Fibroblast of mammary gland (primary cell): ENCODE measurements at regions not wholly inside any gene's neighbourhood (a gene's known extent, or its start where the extent isn't known, plus 50 kb on each side); places are given as distances from the start of the nearest gene placed in this dataset.
"Not testable (repeated sequence)": the region's sequence is repeated elsewhere in the genome, so short reads cannot be mapped to it uniquely, and the experiment has no call there.

Source experiments
- DNase-seq: peaks from one replicate; pipeline ENCODE4 v3.0.0-alpha.2; 2010; ENCODE audit warnings: low read depth
- H3K4me3 ChIP-seq: 2 replicates; pipeline ENCODE4 v1.5.1; 2011; ENCODE audit warnings: low read depth, mild to moderate bottlenecking, low read length, moderate library complexity; ENCODE audit not compliant: control insufficient read depth
- CTCF ChIP-seq: conservative IDR thresholded peaks from 2 replicates; pipeline ENCODE4 v1.5.1; 2011; ENCODE audit warnings: low read depth, low read length, inconsistent platforms; ENCODE audit not compliant: control insufficient read depth, insufficient read depth

GRCh38 chr11:41795004-41795403, 335.6 kb upstream of the LRRC4C start:
- H3K4me3 ChIP-seq, result no peak overlapping the region
- DNase-seq, result no peak
- no peak for TF ChIP-seq CTCF

DNA sequence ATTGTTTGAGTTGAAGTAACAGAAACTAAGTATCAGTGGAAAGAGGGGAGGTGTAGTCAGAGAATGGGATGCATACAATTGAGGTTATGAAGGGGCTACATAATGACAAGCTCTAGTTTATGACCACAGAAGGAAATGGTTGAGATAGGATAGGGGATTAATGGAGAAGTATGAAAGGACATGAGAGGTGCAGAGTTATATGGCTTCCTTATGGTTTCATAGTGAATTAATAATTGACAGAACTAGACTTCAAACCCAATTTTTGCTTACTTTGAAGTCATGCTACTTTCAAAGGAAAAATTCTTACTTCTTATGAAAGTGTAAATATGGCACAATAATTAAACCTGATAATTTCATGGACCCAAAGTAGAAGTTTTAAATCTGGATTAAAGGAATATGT, 340.3 kb upstream of the LRRC4C start:
- TF ChIP-seq CTCF, result no peak
- H3K4me3 ChIP-seq, result no peak overlapping the region
- no peak for DNase-seq

GRCh38 chr11:41803895-41804294, 344.4 kb upstream of the LRRC4C start:
- DNase-seq, result no peak
- H3K4me3 ChIP-seq, result no peak overlapping the region
- TF ChIP-seq CTCF, result no peak

DNA sequence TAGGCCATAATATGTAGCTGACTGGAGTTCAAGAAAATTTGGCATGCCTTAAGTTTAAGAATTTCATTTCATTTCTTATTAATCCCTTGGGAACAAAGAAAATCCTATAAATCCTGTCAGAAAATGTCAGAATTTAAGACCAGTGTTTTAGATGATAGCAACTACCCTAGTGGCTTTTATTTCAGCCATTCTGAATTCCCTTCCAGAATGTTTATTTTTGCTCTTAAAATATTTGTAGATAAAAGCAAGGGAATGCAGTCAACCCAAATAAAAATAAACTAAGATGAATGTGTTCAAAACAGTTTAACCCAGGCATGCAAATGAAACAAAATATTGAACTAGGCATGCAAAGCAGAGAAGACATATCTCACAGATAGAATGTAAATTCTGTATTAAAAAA, 356.9 kb upstream of the LRRC4C start:
- no peak for TF ChIP-seq CTCF
- DNase-seq, result no peak
- no peak overlapping the region for H3K4me3 ChIP-seq

DNA sequence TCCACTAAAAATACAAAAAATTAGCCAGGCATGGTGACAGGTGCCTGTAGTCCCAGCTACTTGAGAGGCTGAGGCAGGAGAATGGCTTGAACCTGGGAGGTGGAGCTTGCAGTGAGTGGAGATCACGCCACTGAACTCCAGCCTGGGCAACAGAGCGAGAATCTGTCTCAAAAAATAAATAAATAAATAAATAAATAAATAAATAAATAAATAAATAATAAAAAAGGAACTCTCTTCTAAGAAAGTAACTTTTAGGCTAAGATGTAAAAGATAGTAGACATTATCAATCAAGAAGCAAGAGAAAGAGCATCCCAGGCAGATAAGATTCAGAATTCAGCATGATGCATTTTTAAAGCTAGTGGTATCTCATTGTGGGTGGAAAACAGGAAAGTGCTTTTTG, 364.8 kb upstream of the LRRC4C start:
- H3K4me3 ChIP-seq, DNase-seq: not testable (repeated sequence)

DNA sequence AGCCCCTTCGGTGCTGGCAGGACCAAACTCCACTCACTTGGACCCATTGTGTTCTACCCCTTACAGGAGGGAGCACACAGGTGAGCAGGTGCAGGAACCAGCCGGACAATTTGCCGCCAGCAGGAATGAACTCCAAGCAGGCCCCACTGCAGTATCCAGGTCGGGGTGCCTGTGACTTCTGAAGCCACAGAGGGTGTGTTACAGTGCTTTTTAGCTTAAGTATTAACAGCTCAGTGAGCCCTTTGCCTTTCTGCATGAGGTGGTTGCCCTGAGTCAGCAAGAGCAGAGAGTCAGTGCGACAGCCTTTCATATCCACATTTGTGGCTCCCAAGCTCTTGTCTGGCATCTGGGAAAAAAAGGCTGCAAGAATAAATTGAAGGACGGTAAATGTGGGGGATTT, 366.6 kb upstream of the LRRC4C start:
- no peak overlapping the region for H3K4me3 ChIP-seq
- TF ChIP-seq CTCF, result no peak
- no peak for DNase-seq

DNA sequence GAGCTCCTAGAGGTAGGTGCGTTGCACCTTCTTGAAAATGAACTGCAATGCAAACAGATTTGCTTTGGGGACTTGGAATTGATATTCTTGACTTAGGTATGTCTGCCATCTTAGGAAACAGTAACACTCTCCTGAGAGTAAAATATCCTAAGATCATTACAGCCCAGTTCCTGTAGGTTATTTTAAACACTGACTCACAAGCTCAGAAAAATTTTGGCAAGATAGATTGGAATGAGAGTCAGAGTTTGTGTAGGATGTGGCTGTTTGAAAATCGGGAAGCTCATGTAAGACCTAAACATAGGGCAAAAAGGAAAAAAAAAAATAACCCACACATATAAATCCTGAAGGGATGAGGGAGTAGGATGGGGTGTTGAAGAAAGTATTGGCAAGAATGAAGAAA, 377.0 kb upstream of the LRRC4C start:
- no peak for TF ChIP-seq CTCF
- no peak overlapping the region for H3K4me3 ChIP-seq
- DNase-seq, result no peak
